ENCODE measurements at regions not wholly inside any gene's neighbourhood (a gene's known extent, or its start where the extent isn't known, plus 50 kb on each side); places are given as distances from the start of the nearest gene placed in this dataset.
"Not testable (repeated sequence)": the region's sequence is repeated elsewhere in the genome, so short reads cannot be mapped to it uniquely, and the experiment has no call there.

GRCh38 chr1:143778178-143778577 is 193.6 kb downstream of the FAM72C start:
- not testable (repeated sequence) for H3K9ac ChIP-seq (ENCODE audit: low read length); H3K36me3 ChIP-seq (ENCODE audit: control insufficient read depth in 1 of 2, insufficient read depth in 2 of 2, low read length in 2 of 2); H3K14ac ChIP-seq (ENCODE audit: low read length); H3K9me3 ChIP-seq (ENCODE audit: insufficient read depth, low read depth, low read length); H3K4ac ChIP-seq (ENCODE audit: low read depth, low read length); H3K79me2 ChIP-seq (ENCODE audit: control insufficient read depth, insufficient read depth, low read length, poor library complexity); DNase-seq; H2BK5ac ChIP-seq (ENCODE audit: low read depth, low read length, poor library complexity); H3K4me2 ChIP-seq (ENCODE audit: low read length); H2BK12ac ChIP-seq (ENCODE audit: low read length); H3K79me1 ChIP-seq (ENCODE audit: low read length); H2AFZ ChIP-seq (ENCODE audit: insufficient read depth, low read length, poor library complexity); H2AK5ac ChIP-seq (ENCODE audit: low read length); H3K27me3 ChIP-seq (ENCODE audit: insufficient read depth, low read length); H3K4me1 ChIP-seq (ENCODE audit: control insufficient read depth in 1 of 2, insufficient read depth in 2 of 2, low read length in 2 of 2); H3K23ac ChIP-seq (ENCODE audit: low read length); H4K91ac ChIP-seq (ENCODE audit: low read depth, low read length); H3K27ac ChIP-seq (ENCODE audit: low read depth, low read length); H4K12ac ChIP-seq (ENCODE audit: low read depth, low read length); H2BK120ac ChIP-seq (ENCODE audit: insufficient read depth, low read length, poor library complexity); H3K18ac ChIP-seq (ENCODE audit: low read length); H4K8ac ChIP-seq (ENCODE audit: low read depth, low read length); H3K4me3 ChIP-seq (ENCODE audit: low read depth, low read length)
- no CpG with 5 or more reads among the region's 1 CpG for WGBS (ENCODE audit: extremely low coverage, insufficient coverage, insufficient read length)

- H2BK12ac ChIP-seq (ENCODE audit: low read length); H3K4me1 ChIP-seq (ENCODE audit: control insufficient read depth in 1 of 2, insufficient read depth in 2 of 2, low read length in 2 of 2); DNase-seq; H3K79me1 ChIP-seq (ENCODE audit: low read length); H2AFZ ChIP-seq (ENCODE audit: insufficient read depth, low read length, poor library complexity); H3K4me3 ChIP-seq (ENCODE audit: low read depth, low read length); H4K91ac ChIP-seq (ENCODE audit: low read depth, low read length); H4K12ac ChIP-seq (ENCODE audit: low read depth, low read length); H2AK5ac ChIP-seq (ENCODE audit: low read length); H3K79me2 ChIP-seq (ENCODE audit: control insufficient read depth, insufficient read depth, low read length, poor library complexity); H3K9ac ChIP-seq (ENCODE audit: low read length); H2BK120ac ChIP-seq (ENCODE audit: insufficient read depth, low read length, poor library complexity); H3K14ac ChIP-seq (ENCODE audit: low read length); H3K9me3 ChIP-seq (ENCODE audit: insufficient read depth, low read depth, low read length); H3K27me3 ChIP-seq (ENCODE audit: insufficient read depth, low read length); H4K8ac ChIP-seq (ENCODE audit: low read depth, low read length); H3K36me3 ChIP-seq (ENCODE audit: control insufficient read depth in 1 of 2, insufficient read depth in 2 of 2, low read length in 2 of 2); H3K27ac ChIP-seq (ENCODE audit: low read depth, low read length); H3K23ac ChIP-seq (ENCODE audit: low read length); H2BK5ac ChIP-seq (ENCODE audit: low read depth, low read length, poor library complexity); H3K4ac ChIP-seq (ENCODE audit: low read depth, low read length); H3K4me2 ChIP-seq (ENCODE audit: low read length); H3K18ac ChIP-seq (ENCODE audit: low read length): not testable (repeated sequence)
- no CpG with 5 or more reads among the region's 2 CpGs for WGBS (ENCODE audit: extremely low coverage, insufficient coverage, insufficient read length)
Observed at GRCh38 chr1:143764831-143765230, 207.0 kb downstream of the FAM72C start.

- H3K4me2 ChIP-seq (ENCODE audit: low read length); H3K18ac ChIP-seq (ENCODE audit: low read length); H4K12ac ChIP-seq (ENCODE audit: low read depth, low read length); H4K8ac ChIP-seq (ENCODE audit: low read depth, low read length); H3K79me1 ChIP-seq (ENCODE audit: low read length); H3K4me1 ChIP-seq (ENCODE audit: control insufficient read depth in 1 of 2, insufficient read depth in 2 of 2, low read length in 2 of 2); H3K27ac ChIP-seq (ENCODE audit: low read depth, low read length); H3K4me3 ChIP-seq (ENCODE audit: low read depth, low read length); H3K79me2 ChIP-seq (ENCODE audit: control insufficient read depth, insufficient read depth, low read length, poor library complexity); H3K36me3 ChIP-seq (ENCODE audit: control insufficient read depth in 1 of 2, insufficient read depth in 2 of 2, low read length in 2 of 2); H3K14ac ChIP-seq (ENCODE audit: low read length); H3K4ac ChIP-seq (ENCODE audit: low read depth, low read length); H2AK5ac ChIP-seq (ENCODE audit: low read length); H3K9ac ChIP-seq (ENCODE audit: low read length); H2BK120ac ChIP-seq (ENCODE audit: insufficient read depth, low read length, poor library complexity); H3K23ac ChIP-seq (ENCODE audit: low read length); H3K9me3 ChIP-seq (ENCODE audit: insufficient read depth, low read depth, low read length); H4K91ac ChIP-seq (ENCODE audit: low read depth, low read length); H3K27me3 ChIP-seq (ENCODE audit: insufficient read depth, low read length); H2BK5ac ChIP-seq (ENCODE audit: low read depth, low read length, poor library complexity); H2AFZ ChIP-seq (ENCODE audit: insufficient read depth, low read length, poor library complexity); H2BK12ac ChIP-seq (ENCODE audit: low read length); DNase-seq: not testable (repeated sequence)
- WGBS (ENCODE audit: extremely low coverage, insufficient coverage, insufficient read length), result no CpG with 5 or more reads among the region's 7 CpGs
Observed at GRCh38 chr1:143760366-143760765, 211.4 kb downstream of the FAM72C start.

GRCh38 chr1:143755961-143756360 is 215.8 kb downstream of the FAM72C start:
- H3K79me1 ChIP-seq (ENCODE audit: low read length); H3K23ac ChIP-seq (ENCODE audit: low read length); H4K12ac ChIP-seq (ENCODE audit: low read depth, low read length); H3K4me1 ChIP-seq (ENCODE audit: control insufficient read depth in 1 of 2, insufficient read depth in 2 of 2, low read length in 2 of 2); H4K8ac ChIP-seq (ENCODE audit: low read depth, low read length); H3K18ac ChIP-seq (ENCODE audit: low read length); H3K14ac ChIP-seq (ENCODE audit: low read length); H2BK12ac ChIP-seq (ENCODE audit: low read length); H2BK120ac ChIP-seq (ENCODE audit: insufficient read depth, low read length, poor library complexity); H3K4ac ChIP-seq (ENCODE audit: low read depth, low read length); H2AK5ac ChIP-seq (ENCODE audit: low read length); H3K27ac ChIP-seq (ENCODE audit: low read depth, low read length); H4K91ac ChIP-seq (ENCODE audit: low read depth, low read length); H3K9me3 ChIP-seq (ENCODE audit: insufficient read depth, low read depth, low read length); H3K27me3 ChIP-seq (ENCODE audit: insufficient read depth, low read length); H3K4me3 ChIP-seq (ENCODE audit: low read depth, low read length); H3K79me2 ChIP-seq (ENCODE audit: control insufficient read depth, insufficient read depth, low read length, poor library complexity); H3K4me2 ChIP-seq (ENCODE audit: low read length); H2BK5ac ChIP-seq (ENCODE audit: low read depth, low read length, poor library complexity); H2AFZ ChIP-seq (ENCODE audit: insufficient read depth, low read length, poor library complexity); H3K9ac ChIP-seq (ENCODE audit: low read length); H3K36me3 ChIP-seq (ENCODE audit: control insufficient read depth in 1 of 2, insufficient read depth in 2 of 2, low read length in 2 of 2): not testable (repeated sequence)
- DNase-seq, result peak in 1 of 2 donors; percentile 4
- WGBS (ENCODE audit: extremely low coverage, insufficient coverage, insufficient read length), result no CpG with 5 or more reads among the region's 3 CpGs

All from trophoblast cell (in vitro differentiated cells and primary cell).